K562 (cell line): ENCODE measurements at regions not wholly inside any gene's neighbourhood (a gene's known extent, or its start where the extent isn't known, plus 50 kb on each side); places are given as distances from the start of the nearest gene placed in this dataset.

Source experiments
- ATAC-seq: fragments of 200-7000 bp; cut with Tn5 transposase; 3 replicates; pipeline ENCODE4 v1.9.1; 2020; ENCODE audit warnings: moderate library complexity
- BruUV-seq: library from RNA; stranded (reverse); fragments of 400-500 nt; replicated peaks from 2 replicates; lab custom pipeline; 2021; lab: Mats Ljungman, UMichigan
- CTCF ChIA-PET: fragments of 300-600 bp; formaldehyde crosslinking; extraction: SDS; loops from one replicate; lab custom pipeline; 2021; ENCODE audit warnings: low intra/inter-chr PET ratio; lab: Yijun Ruan, JAX
- POLR2A ChIA-PET: fragments of 300-600, 350-650 bp; sonication (Branson Sonifier 250); formaldehyde crosslinking; extraction: SDS; loops from one replicate; lab custom pipeline; 2021; ENCODE audit warnings: antibody characterized with exemption, inconsistent platforms; lab: Yijun Ruan, JAX
- DNase-seq, 4 experiments: peaks; one replicate each; pipeline versions ENCODE4 v3.0.0 to v3.0.0-alpha.2; 2011 to 2018; ENCODE audit warnings: low spot score in 3 of 4, mixed read lengths in 3 of 4; ENCODE audit errors: extremely low read depth in 1 of 4
- FAIRE-seq: peaks from 2 replicates; lab custom pipeline; 2011; peaks lifted over from hg19 to GRCh38; lab: Jason Lieb, UNC
- H2AFZ ChIP-seq: 2 replicates; pipeline ENCODE4 v1.6.0; 2011; ENCODE audit warnings: low read depth, low read length, control low read depth, inconsistent platforms
- H3K27ac ChIP-seq: fragments of 200-600 bp; 3 replicates; pipeline ENCODE4 v1.8.0; 2011; ENCODE audit warnings: low read depth, mild to moderate bottlenecking, control low read depth, inconsistent platforms, low read length, moderate library complexity, mixed read lengths; ENCODE audit errors: extremely low read depth
- H3K27me3 ChIP-seq, 2 experiments: fragments of 300-600 bp in 1 of 2; 2 replicates in 1 of 2; 3 replicates in 1 of 2; pipeline versions ENCODE4 v1.6.0 to v1.8.0; 2011; ENCODE audit warnings: inconsistent platforms in 2 of 2, low read length in 2 of 2, mild to moderate bottlenecking in 1 of 2, mixed read lengths in 1 of 2, moderate library complexity in 1 of 2; ENCODE audit not compliant: control insufficient read depth in 2 of 2, insufficient read depth in 2 of 2
- H3K36me3 ChIP-seq: fragments of 300-600 bp; 3 replicates; pipeline ENCODE4 v1.8.0; 2011; ENCODE audit warnings: mild to moderate bottlenecking, low read length, inconsistent platforms; ENCODE audit not compliant: control insufficient read depth, insufficient read depth
- H3K4me1 ChIP-seq, 2 experiments: fragments of 200-600 bp in 1 of 2; replicated peaks in 1 of 2; 2 replicates in 1 of 2; 3 replicates in 1 of 2; pipeline versions ENCODE4 v1.5.1 to v1.8.0; 2011; ENCODE audit warnings: inconsistent platforms in 2 of 2, low read length in 2 of 2, mild to moderate bottlenecking in 1 of 2, mixed read lengths in 1 of 2, moderate library complexity in 1 of 2; ENCODE audit not compliant: control insufficient read depth in 2 of 2, insufficient read depth in 2 of 2
- H3K4me2 ChIP-seq: 2 replicates; pipeline ENCODE4 v1.6.1; 2011; ENCODE audit warnings: low read length, control low read depth, inconsistent platforms, mixed read lengths; ENCODE audit not compliant: insufficient read depth
- H3K4me3 ChIP-seq: fragments of 200-600 bp; sonication (generic), shearing (Covaris generic); 2 replicates; pipeline ENCODE4 v1.5.1; 2016; ENCODE audit warnings: control low read depth, inconsistent platforms
- H3K79me2 ChIP-seq: fragments of 200-600 bp; 3 replicates; pipeline ENCODE4 v1.8.0; 2011; ENCODE audit warnings: low read length, inconsistent platforms; ENCODE audit not compliant: control insufficient read depth, insufficient read depth
- H3K9ac ChIP-seq, 2 experiments: 2 replicates each; pipeline versions ENCODE4 v1.6.0 to v1.6.1; 2011; ENCODE audit warnings: low read depth in 2 of 2, low read length in 2 of 2, control low read depth in 1 of 2, inconsistent platforms in 1 of 2, mild to moderate bottlenecking in 1 of 2, mixed read lengths in 1 of 2; ENCODE audit not compliant: insufficient read depth in 1 of 2
- H3K9me1 ChIP-seq: one replicate; pipeline ENCODE4 v1.6.0; 2011; ENCODE audit warnings: inconsistent platforms, mild to moderate bottlenecking, low read length, moderate library complexity; ENCODE audit not compliant: control insufficient read depth, insufficient read depth
- H3K9me3 ChIP-seq: replicated peaks from 2 replicates; pipeline ENCODE4 v1.5.1; 2011; ENCODE audit warnings: low read depth, low read length, inconsistent platforms; ENCODE audit not compliant: control insufficient read depth, insufficient read depth
- H4K20me1 ChIP-seq: replicated peaks from 2 replicates; pipeline ENCODE4 v1.6.1; 2011; ENCODE audit warnings: low read length, inconsistent platforms, mixed read lengths; ENCODE audit not compliant: control insufficient read depth, insufficient read depth
- CLOCK ChIP-seq: fragments of 250-450 bp; sonication (Bioruptor Pico); IDR thresholded peaks from 2 replicates; pipeline ENCODE4 v1.4.0; 2020; ENCODE audit warnings: mild to moderate bottlenecking, moderate library complexity, borderline replicate concordance
- CREB3 ChIP-seq: fragments of 450-650 bp; conservative IDR thresholded peaks from 2 replicates; pipeline ENCODE4 v1.6.1; 2016; ENCODE audit warnings: missing genetic modification characterization, low read depth, mild to moderate bottlenecking, missing compliant biosample characterization, moderate library complexity
- GTF2E2 ChIP-seq: fragments of 200-800 bp; sonication (Bioruptor generic); IDR thresholded peaks from 2 replicates; pipeline ENCODE4 v1.6.1; 2016; ENCODE audit warnings: missing genetic modification characterization, missing compliant biosample characterization
- HLTF ChIP-seq: fragments of 450-650 bp; IDR thresholded peaks from 2 replicates; pipeline ENCODE4 v1.6.1; 2016
- HNRNPUL1 ChIP-seq: fragments of 200-400 bp; formaldehyde crosslinking; IDR thresholded peaks from 2 replicates; pipeline ENCODE4 v1.6.1; 2017; ENCODE audit warnings: low read length
- NBN ChIP-seq: fragments of 450-650 bp; IDR thresholded peaks from 2 replicates; pipeline ENCODE4 v1.6.1; 2016; ENCODE audit warnings: low read depth, mild to moderate bottlenecking
- POLR2AphosphoS5 ChIP-seq: IDR thresholded peaks from 2 replicates; pipeline ENCODE4 v1.6.1; 2011; ENCODE audit warnings: mild to moderate bottlenecking, low read depth, low read length, moderate library complexity; ENCODE audit not compliant: control insufficient read depth, insufficient read depth
- RBM25 ChIP-seq: fragments of 200-400 bp; formaldehyde crosslinking; IDR thresholded peaks from 2 replicates; pipeline ENCODE4 v1.6.1; 2018; ENCODE audit warnings: low read length, low read depth, moderate library complexity; ENCODE audit not compliant: severe bottlenecking
- SNRNP70 ChIP-seq: fragments of 200-400 bp; formaldehyde crosslinking; optimal IDR thresholded peaks from 2 replicates; pipeline ENCODE3; 2017; ENCODE audit warnings: low read depth, low read length
- SP2 ChIP-seq: IDR thresholded peaks from 2 replicates; pipeline ENCODE4 v1.6.1; 2011; ENCODE audit warnings: mild to moderate bottlenecking, low read depth, low read length, moderate library complexity; ENCODE audit not compliant: poor library complexity, severe bottlenecking; ENCODE audit errors: extremely low read depth
- TCF7 ChIP-seq: sonication (generic); IDR thresholded peaks from 2 replicates; pipeline ENCODE4 v1.6.1; 2016; ENCODE audit warnings: antibody characterized with exemption, borderline replicate concordance
- THRB ChIP-seq: fragments of 450-650 bp; formaldehyde crosslinking; conservative IDR thresholded peaks from 2 replicates; pipeline ENCODE4 v1.4.0; 2022; ENCODE audit warnings: mild to moderate bottlenecking, missing genetic modification characterization
- ZNF12 ChIP-seq: sonication (generic); formaldehyde crosslinking; IDR thresholded peaks from 2 replicates; pipeline ENCODE4 v1.4.0; 2020; ENCODE audit warnings: mild to moderate bottlenecking, missing genetic modification reagents
- ZNF239 ChIP-seq: fragments of 250-450 bp; sonication (Bioruptor Pico); IDR thresholded peaks from 2 replicates; pipeline ENCODE4 v1.4.0; 2020; ENCODE audit warnings: mild to moderate bottlenecking
- ZNF644 ChIP-seq: fragments of 200-800 bp; sonication (Bioruptor generic); IDR thresholded peaks from 2 replicates; pipeline ENCODE4 v1.6.1; 2016; ENCODE audit warnings: low read depth, missing genetic modification characterization, missing compliant biosample characterization
- whole genome bisulfite sequencing: fragments of 100-300 bp; shearing (Covaris generic); methylation state at CpG from one replicate; pipeline ENCODE4 v1.1.6; 2016; ENCODE audit warnings: low coverage, mixed read lengths; ENCODE audit not compliant: insufficient coverage; ENCODE audit errors: missing lambda C conversion rate; 5-methylcytosine and 5-hydroxymethylcytosine counted together
- in situ Hi-C: fragments of 300-500 bp; cut with MboI; formaldehyde crosslinking; loops from 4 replicates; pipeline ENCODE4 v1.15.0; 2018; ENCODE audit warnings: inconsistent platforms, mixed read lengths
- intact Hi-C: fragments of 100-400 bp; cut with micrococcal nuclease; formaldehyde crosslinking; loops from 2 replicates; pipeline ENCODE4 v1.14.2; 2022

GRCh38 chr10:61321041-61321857, 131.9 kb downstream of the TMEM26 start:
- 4% methylated on average over 3 of the region's 3 CpGs for WGBS
- ChIA-PET CTCF (no interaction called here), POLR2A (no interaction called here)
- in situ Hi-C loops (no loop called here), intact Hi-C loops (no loop called here)
- Histone ChIP-seq H3K4me1 (no peaks in the 10 kb centered on the region), H3K27me3 (no peaks in the 10 kb centered on the region), H4K20me1 (no peaks in the 10 kb centered on the region), H3K27ac (no peak overlapping the region), H3K4me3 (no peak overlapping the region), H3K4me2 (no peak overlapping the region), H2AFZ (no peak overlapping the region), H3K9ac (no peak overlapping the region), H3K9me3 (no peaks in the 10 kb centered on the region), H3K36me3 (no peaks in the 10 kb centered on the region), H3K79me2 (no peaks in the 10 kb centered on the region), H3K9me1 (no peaks in the 10 kb centered on the region)
- no TSS peak for BruUV-seq
- no peak for TF ChIP-seq TCF7
- no peak for TF ChIP-seq HLTF
- TF ChIP-seq CLOCK (CRISPR knock-in tag) = no peak
- TF ChIP-seq ZNF644 (tag) = no peak
- no peak for TF ChIP-seq CREB3 (tag)
- no peak for TF ChIP-seq NBN
- TF ChIP-seq SP2 = no peak
- no peak for TF ChIP-seq ZNF12 (CRISPR knock-in tag)
- TF ChIP-seq SNRNP70 = no peak
- no peak for TF ChIP-seq HNRNPUL1
- TF ChIP-seq GTF2E2 (tag) = no peak
- TF ChIP-seq POLR2AphosphoS5 = no peak
- no peak for TF ChIP-seq THRB (CRISPR knock-in tag)
- no peak for TF ChIP-seq RBM25
- TF ChIP-seq ZNF239 (CRISPR knock-in tag) = no peak
- no peak for FAIRE-seq
- no peak for ATAC-seq
- no peak for DNase-seq
